Bronchial epithelial cell (primary cell): ENCODE measurements at regions not wholly inside any gene's neighbourhood (a gene's known extent, or its start where the extent isn't known, plus 50 kb on each side); places are given as distances from the start of the nearest gene placed in this dataset.

Experiments
- DNase-seq: peaks from one replicate; pipeline ENCODE4 v3.0.0-alpha.2; 2010; ENCODE audit warnings: low read depth
- FAIRE-seq: peaks from 2 replicates; lab custom pipeline; 2011; peaks lifted over from hg19 to GRCh38; lab: Jason Lieb, UNC
- H3K27me3 ChIP-seq: 2 replicates; pipeline ENCODE4 v1.5.1; 2011; ENCODE audit warnings: low read length; ENCODE audit not compliant: control insufficient read depth, insufficient read depth
- H3K36me3 ChIP-seq: 2 replicates; pipeline ENCODE4 v1.5.1; 2011; ENCODE audit warnings: low read length; ENCODE audit not compliant: control insufficient read depth, insufficient read depth
- H3K4me3 ChIP-seq: 2 replicates; pipeline ENCODE4 v1.5.1; 2011; ENCODE audit warnings: mild to moderate bottlenecking, low read depth, low read length, control low read depth
- TF ChIP-seq, protein P1 (sequence below): IDR thresholded peaks from 2 replicates; pipeline ENCODE4 v1.5.1; 2011; ENCODE audit warnings: mild to moderate bottlenecking, moderate library complexity, low read length, control low read depth, inconsistent platforms; ENCODE audit not compliant: insufficient read depth, severe bottlenecking

DNA sequence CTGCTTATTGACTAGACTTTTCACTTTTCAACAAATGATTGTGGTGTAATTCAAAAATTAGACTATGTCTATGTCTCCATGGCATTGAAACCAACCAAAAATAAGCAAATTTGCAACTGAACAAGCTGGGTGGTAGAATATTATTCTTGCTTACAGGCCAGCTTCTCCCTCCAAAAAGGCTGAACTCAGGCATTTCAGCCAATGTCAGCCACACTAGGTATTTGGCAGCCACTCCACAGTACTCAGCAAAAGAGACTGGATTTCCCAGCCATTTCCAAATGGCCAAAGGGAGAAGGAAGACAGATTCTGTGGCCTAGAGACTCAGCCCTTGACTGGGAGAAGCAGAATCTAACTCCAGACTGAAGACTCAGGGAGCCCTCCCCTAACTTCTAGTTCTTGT is 121.8 kb upstream of the IRX5 start:
- Histone ChIP-seq H3K36me3 (no peaks in the 10 kb centered on the region), H3K27me3 (no peaks in the 10 kb centered on the region), H3K4me3 (no peak overlapping the region)
- FAIRE-seq (no peak), DNase-seq (no peak)
- TF ChIP-seq, protein P1, sequence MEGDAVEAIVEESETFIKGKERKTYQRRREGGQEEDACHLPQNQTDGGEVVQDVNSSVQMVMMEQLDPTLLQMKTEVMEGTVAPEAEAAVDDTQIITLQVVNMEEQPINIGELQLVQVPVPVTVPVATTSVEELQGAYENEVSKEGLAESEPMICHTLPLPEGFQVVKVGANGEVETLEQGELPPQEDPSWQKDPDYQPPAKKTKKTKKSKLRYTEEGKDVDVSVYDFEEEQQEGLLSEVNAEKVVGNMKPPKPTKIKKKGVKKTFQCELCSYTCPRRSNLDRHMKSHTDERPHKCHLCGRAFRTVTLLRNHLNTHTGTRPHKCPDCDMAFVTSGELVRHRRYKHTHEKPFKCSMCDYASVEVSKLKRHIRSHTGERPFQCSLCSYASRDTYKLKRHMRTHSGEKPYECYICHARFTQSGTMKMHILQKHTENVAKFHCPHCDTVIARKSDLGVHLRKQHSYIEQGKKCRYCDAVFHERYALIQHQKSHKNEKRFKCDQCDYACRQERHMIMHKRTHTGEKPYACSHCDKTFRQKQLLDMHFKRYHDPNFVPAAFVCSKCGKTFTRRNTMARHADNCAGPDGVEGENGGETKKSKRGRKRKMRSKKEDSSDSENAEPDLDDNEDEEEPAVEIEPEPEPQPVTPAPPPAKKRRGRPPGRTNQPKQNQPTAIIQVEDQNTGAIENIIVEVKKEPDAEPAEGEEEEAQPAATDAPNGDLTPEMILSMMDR: no peak

DNA sequence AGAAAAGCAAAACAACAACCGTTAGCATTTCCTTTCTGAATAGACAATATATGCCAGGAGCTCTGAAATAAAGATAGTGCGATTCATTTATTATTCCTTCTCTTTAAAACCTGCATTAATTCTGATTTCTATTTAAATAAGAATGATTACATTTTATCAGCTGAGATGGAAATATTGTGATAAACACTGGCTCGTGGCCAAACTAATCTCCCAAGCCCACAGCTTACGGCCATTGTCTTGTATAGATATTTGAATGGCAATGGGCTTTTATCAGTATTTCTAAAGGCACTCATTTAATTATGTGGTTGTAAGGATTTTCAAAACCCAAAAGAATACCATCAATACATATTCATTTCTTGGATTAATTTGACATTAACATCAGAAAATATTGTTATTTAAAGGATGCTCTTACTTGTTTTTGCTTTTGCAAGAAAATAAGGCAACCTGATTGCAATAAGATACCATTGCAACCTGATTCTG is 123.7 kb upstream of the IRX5 start:
- Histone ChIP-seq H3K36me3 (no peaks in the 10 kb centered on the region), H3K4me3 (no peak overlapping the region), H3K27me3 (no peaks in the 10 kb centered on the region)
- TF ChIP-seq, protein P1: no peak
- no peak for DNase-seq
- FAIRE-seq: no peak

DNA sequence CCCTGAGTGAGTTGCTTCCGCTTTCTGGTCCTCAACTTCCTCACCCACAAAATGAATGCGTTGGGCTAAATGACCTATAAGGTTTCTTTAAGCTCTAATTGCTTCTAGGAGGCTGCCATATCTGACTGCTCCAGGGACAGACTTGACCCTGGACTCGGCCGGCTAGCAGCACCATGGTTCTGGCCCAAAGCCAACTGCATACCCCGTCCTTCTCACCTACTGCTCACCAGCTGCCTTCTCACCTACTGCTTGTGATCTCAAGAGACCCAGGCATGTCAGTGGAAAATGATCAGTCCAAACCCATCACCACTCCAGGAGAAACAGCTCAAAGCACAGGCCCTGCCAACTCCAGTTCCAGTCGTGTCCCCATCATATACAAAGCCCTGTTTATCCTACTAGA is 124.3 kb upstream of the IRX5 start:
- no peaks in the 10 kb centered on the region for H3K27me3 ChIP-seq
- no peak overlapping the region for H3K4me3 ChIP-seq
- no peaks in the 10 kb centered on the region for H3K36me3 ChIP-seq
- TF ChIP-seq, protein P1: no peak
- FAIRE-seq: no peak
- DNase-seq: no peak

DNA sequence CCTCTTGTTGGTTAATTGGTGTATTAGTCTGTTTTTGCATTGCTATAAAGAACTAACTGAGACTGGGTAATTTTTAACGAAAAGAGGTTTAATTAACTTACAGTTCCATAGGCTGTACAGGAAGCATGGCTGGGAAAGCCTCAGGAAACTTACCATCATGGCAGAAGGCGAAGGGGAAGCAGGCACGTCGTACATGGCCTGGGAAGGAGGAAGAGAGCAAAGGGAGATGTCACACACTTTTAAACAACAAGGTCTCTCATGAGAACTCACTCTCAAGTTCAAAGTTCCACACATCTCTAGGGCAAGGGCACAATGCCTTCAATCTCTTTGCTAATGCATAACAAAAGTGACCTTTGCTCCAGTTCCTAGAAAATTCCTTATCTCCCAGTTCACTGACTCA is 125.0 kb upstream of the IRX5 start:
- Histone ChIP-seq H3K36me3 (no peaks in the 10 kb centered on the region), H3K4me3 (no peak overlapping the region), H3K27me3 (no peaks in the 10 kb centered on the region)
- DNase-seq: no peak
- TF ChIP-seq, protein P1: no peak
- FAIRE-seq: no peak

DNA sequence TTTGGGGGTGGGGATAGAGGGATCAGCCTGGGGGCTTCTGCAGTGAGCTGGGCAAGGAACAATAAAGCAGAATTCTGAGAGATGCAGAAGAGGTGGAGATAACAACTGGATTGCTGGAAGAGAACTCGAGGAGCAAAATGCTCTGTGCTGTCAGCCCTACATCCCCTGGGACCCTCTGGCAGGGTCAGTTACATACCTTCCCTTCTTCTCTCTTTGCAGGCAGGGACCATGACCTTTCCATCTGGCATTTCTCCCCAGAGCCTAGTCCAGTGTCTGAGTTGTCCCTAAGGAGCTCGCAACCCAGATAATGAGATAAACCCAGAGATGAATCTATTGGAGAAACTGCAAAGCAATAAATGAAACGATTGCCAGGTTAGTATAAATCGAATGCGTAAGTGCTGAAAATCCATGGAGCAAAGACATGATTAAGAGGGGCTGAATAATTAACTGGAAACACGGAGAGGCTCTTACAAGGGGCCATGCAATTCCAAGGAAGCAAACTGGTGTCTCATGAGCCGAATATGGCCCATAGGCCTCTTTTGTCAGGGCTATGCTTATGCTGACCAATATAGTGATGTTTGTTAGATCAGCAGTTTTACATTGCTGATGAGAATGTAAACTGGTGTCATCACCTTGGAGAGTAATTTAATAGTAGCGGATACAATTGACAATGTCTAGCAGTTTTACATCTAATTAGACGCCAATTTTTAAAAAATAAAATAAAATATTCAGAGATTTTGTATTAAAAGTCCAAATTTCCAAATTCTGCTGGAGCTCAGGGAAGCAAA is 129.4 kb upstream of the IRX5 start:
- FAIRE-seq: no peak
- Histone ChIP-seq H3K4me3 (no peak overlapping the region), H3K36me3 (no peaks in the 10 kb centered on the region), H3K27me3 (no peaks in the 10 kb centered on the region)
- TF ChIP-seq, protein P1: no peak
- no peak for DNase-seq
